Coronary artery (tissue), 2 donors: ENCODE measurements at regions not wholly inside any gene's neighbourhood (a gene's known extent, or its start where the extent isn't known, plus 50 kb on each side); places are given as distances from the start of the nearest gene placed in this dataset.
"Not testable (repeated sequence)": the region's sequence is repeated elsewhere in the genome, so short reads cannot be mapped to it uniquely, and the experiment has no call there.

ENCODE experiments used
- DNase-seq: peaks from one replicate; pipeline ENCODE4 v3.0.0-alpha.2; 2017; ENCODE audit warnings: low spot score
- H3K27ac ChIP-seq, 2 donors: fragments of 200-600 bp; sonication (generic); one replicate each; pipeline ENCODE4 v1.5.1; 2016 to 2019
- H3K4me3 ChIP-seq: fragments of 200-600 bp; sonication (generic); 2 replicates; pipeline ENCODE4 v1.5.1; 2016; ENCODE audit warnings: mild to moderate bottlenecking, moderate library complexity
- CTCF ChIP-seq: fragments of 200-600 bp; sonication (generic); IDR thresholded peaks from one replicate; pipeline ENCODE4 v1.5.1; 2019; ENCODE audit warnings: antibody characterized with exemption

DNA sequence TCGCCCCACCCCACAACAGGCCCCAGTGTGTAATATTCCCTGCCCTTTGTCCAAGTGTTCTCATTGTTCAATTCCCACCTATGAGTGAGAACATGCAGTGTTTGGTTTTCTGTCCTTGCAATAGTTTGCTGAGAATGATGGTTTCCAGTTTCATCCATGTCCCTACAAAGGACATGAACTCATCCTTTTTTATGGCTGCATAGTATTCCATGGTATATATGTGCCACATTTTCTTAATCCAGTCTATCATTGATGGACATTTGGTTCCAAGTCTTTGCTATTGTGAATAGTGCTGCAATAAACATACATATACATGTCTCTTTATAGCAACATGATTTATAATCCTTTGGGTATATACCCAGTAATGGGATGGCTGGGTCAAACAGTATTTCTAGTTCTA is 132.7 kb downstream of the SNX10 start:
- not testable (repeated sequence) for H3K27ac ChIP-seq, H3K4me3 ChIP-seq, DNase-seq

- no peak for DNase-seq
- TF ChIP-seq CTCF = no peak
- H3K4me3 ChIP-seq = no peak overlapping the region
- no peak overlapping the region for H3K27ac ChIP-seq
These were observed 134.0 kb downstream of the SNX10 start for GRCh38 chr7:26425655-26426054.

DNA sequence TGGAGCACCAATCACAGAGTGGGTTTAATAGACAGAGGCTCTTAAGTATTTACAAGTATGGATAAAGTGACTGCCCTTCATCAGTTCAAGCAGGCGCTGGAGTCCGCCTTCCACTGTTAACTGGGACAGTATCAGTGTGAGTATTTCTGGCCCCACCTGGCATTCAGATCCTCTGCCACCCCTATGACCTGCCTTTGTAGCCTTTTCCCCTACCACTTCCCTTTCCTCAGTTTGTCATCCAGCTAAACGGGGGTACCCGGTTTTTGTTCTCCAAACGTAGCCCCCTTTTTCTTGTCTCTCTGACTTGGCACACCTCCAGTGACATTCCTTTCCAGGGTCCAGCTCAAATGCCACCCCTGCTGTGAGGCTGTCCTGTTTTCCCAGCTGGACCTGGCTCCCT is 134.4 kb downstream of the SNX10 start:
- Histone ChIP-seq H3K27ac (no peak overlapping the region), H3K4me3 (no peak overlapping the region)
- no peak for DNase-seq
- no peak for TF ChIP-seq CTCF

GRCh38 chr7:26428571-26428970 is 136.9 kb downstream of the SNX10 start:
- no peak for TF ChIP-seq CTCF
- Histone ChIP-seq H3K4me3 (no peak overlapping the region), H3K27ac (no peak overlapping the region)
- no peak for DNase-seq

GRCh38 chr7:26429168-26429567 is 137.5 kb downstream of the SNX10 start:
- no peak overlapping the region for H3K27ac ChIP-seq
- TF ChIP-seq CTCF = no peak
- no peak for DNase-seq
- H3K4me3 ChIP-seq = no peak overlapping the region

GRCh38 chr7:26434974-26435373 is 143.3 kb downstream of the SNX10 start:
- Histone ChIP-seq H3K27ac (no peak overlapping the region), H3K4me3 (no peak overlapping the region)
- TF ChIP-seq CTCF = no peak
- DNase-seq = no peak

- TF ChIP-seq CTCF = no peak
- H3K27ac ChIP-seq = no peak overlapping the region
- no peak for DNase-seq
- no peak overlapping the region for H3K4me3 ChIP-seq
These were observed 145.4 kb downstream of the SNX10 start for GRCh38 chr7:26437003-26437532.

DNA sequence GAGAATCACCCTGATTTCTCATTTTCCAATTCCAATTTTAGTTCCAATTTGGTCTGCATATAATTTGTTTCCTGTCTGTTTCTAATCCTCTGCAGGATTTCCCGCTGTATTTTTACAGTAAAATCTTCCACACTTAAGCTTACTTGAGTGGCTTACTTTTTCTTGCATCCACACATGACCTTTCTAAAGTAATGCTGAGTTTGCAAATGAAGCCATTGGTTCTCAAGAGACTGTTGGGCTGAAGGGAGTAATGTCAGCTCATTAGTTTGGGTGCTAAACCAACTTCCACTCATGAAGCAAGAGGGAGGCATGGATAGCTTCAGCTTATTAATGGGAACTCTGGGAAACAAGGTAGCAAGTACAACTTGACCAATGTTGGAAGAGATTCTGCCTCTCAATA is 146.4 kb downstream of the SNX10 start:
- Histone ChIP-seq H3K27ac (no peak overlapping the region), H3K4me3 (no peak overlapping the region)
- no peak for TF ChIP-seq CTCF
- no peak for DNase-seq
